NCI-H524 (cell line): ENCODE measurements at regions not wholly inside any gene's neighbourhood (a gene's known extent, or its start where the extent isn't known, plus 50 kb on each side); places are given as distances from the start of the nearest gene placed in this dataset.
A peak's percentile ranks its signal among the peaks of the same experiment; 100 is the strongest.
"Not testable (repeated sequence)": the region's sequence is repeated elsewhere in the genome, so short reads cannot be mapped to it uniquely, and the experiment has no call there.

Source experiments
- DNase-seq, 2 experiments: peaks; one replicate each; lab custom pipeline; 2025; lab: John Stamatoyannopoulos, UW

- DNase-seq = no peak
These were observed 115.2 kb upstream of the MDFIC start for GRCh38 chr7:114806590-114807162.

- no peak for DNase-seq
These were observed 109.3 kb upstream of the MDFIC start for GRCh38 chr7:114812570-114812969.

GRCh38 chr7:114813624-114814023 is 108.3 kb upstream of the MDFIC start:
- DNase-seq = no peak

GRCh38 chr7:114817036-114817435 is 104.9 kb upstream of the MDFIC start:
- not testable (repeated sequence) for DNase-seq

GRCh38 chr7:114818501-114818900 is 103.4 kb upstream of the MDFIC start:
- no peak for DNase-seq

GRCh38 chr7:114819616-114820362 is 102.1 kb upstream of the MDFIC start:
- peak in 1 of 2 experiments; percentile 25 for DNase-seq

GRCh38 chr7:114821030-114821900 is 100.6 kb upstream of the MDFIC start:
- no peak for DNase-seq

- no peak for DNase-seq
These were observed 99.8 kb upstream of the MDFIC start for GRCh38 chr7:114822131-114822530.

GRCh38 chr7:114822844-114823243 is 99.0 kb upstream of the MDFIC start:
- DNase-seq = no peak

GRCh38 chr7:114823290-114823689 is 98.6 kb upstream of the MDFIC start:
- no peak for DNase-seq

GRCh38 chr7:114825423-114825951 is 96.4 kb upstream of the MDFIC start:
- DNase-seq = no peak

GRCh38 chr7:114830952-114831351 is 90.9 kb upstream of the MDFIC start:
- DNase-seq = peak in 1 of 2 experiments; percentile 69

- no peak for DNase-seq
These were observed 88.8 kb upstream of the MDFIC start for GRCh38 chr7:114832906-114833595.

GRCh38 chr7:114835303-114835702 is 86.6 kb upstream of the MDFIC start:
- DNase-seq = no peak

GRCh38 chr7:114835861-114836260 is 86.0 kb upstream of the MDFIC start:
- no peak for DNase-seq

- DNase-seq = no peak
These were observed 79.3 kb upstream of the MDFIC start for GRCh38 chr7:114842551-114843065.

- no peak for DNase-seq
These were observed 78.8 kb upstream of the MDFIC start for GRCh38 chr7:114843102-114843501.

GRCh38 chr7:114851406-114852061 is 70.4 kb upstream of the MDFIC start:
- peak in 1 of 2 experiments; percentile 22 for DNase-seq

- peak in 1 of 2 experiments; percentile 35 for DNase-seq
These were observed 69.6 kb upstream of the MDFIC start for GRCh38 chr7:114852293-114852692.

- DNase-seq = no peak
These were observed 68.7 kb upstream of the MDFIC start for GRCh38 chr7:114853189-114853588.

GRCh38 chr7:114854369-114854768 is 67.5 kb upstream of the MDFIC start:
- no peak for DNase-seq
